ENCODE measurements at regions not wholly inside any gene's neighbourhood (a gene's known extent, or its start where the extent isn't known, plus 50 kb on each side); places are given as distances from the start of the nearest gene placed in this dataset.

DNA sequence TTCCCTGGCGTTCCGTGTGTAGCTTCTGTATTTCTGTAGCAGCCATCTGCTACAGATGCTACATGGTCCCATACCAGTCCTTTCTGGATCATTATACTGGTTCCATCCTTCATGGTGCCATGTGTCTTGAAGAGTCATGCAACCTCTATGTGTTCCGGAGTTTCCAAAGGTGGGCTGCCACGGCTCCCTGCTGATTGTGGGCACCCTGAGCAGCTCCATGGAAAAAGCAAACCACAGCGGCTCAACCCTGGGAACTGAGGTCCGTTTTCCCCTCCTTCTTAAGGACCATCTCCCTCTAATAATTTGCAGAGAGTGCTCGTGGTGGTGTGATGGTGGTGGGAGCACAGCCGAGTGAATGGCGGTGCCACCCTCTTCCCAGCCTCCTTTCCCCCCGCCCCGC lies 600.4 kb downstream of the CCDC171 start:
- TF ChIP-seq, protein P1, sequence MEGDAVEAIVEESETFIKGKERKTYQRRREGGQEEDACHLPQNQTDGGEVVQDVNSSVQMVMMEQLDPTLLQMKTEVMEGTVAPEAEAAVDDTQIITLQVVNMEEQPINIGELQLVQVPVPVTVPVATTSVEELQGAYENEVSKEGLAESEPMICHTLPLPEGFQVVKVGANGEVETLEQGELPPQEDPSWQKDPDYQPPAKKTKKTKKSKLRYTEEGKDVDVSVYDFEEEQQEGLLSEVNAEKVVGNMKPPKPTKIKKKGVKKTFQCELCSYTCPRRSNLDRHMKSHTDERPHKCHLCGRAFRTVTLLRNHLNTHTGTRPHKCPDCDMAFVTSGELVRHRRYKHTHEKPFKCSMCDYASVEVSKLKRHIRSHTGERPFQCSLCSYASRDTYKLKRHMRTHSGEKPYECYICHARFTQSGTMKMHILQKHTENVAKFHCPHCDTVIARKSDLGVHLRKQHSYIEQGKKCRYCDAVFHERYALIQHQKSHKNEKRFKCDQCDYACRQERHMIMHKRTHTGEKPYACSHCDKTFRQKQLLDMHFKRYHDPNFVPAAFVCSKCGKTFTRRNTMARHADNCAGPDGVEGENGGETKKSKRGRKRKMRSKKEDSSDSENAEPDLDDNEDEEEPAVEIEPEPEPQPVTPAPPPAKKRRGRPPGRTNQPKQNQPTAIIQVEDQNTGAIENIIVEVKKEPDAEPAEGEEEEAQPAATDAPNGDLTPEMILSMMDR (conservative IDR thresholded peaks at IDR 0.05; ENCODE audit: control insufficient read depth, insufficient read depth, low read depth, low read length) = no peak
- H3K4me3 ChIP-seq (ENCODE audit: control insufficient read depth, low read depth, low read length) = no peak overlapping the region
- no peak for DNase-seq (ENCODE audit: low read depth)

DNA sequence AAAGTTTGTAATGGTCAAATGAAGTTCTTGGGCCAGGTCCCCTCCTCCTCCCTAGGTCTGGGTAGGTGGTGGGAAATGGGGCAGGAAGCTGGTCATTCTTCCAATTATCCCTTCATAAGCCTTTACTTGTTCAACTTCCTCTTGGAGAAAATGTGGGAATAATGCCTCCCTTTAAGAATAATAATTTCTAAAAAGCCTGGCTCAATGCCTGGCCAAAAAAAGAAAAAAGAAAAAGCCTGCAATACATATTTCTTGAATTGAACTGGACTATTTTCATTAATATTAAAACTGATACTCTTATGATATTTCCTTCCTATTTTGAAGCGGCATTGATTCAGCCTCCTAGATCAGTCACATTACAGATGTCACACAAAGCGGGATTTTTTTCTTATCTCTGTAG lies 600.9 kb downstream of the CCDC171 start:
- TF ChIP-seq, protein P1 (conservative IDR thresholded peaks at IDR 0.05; ENCODE audit: control insufficient read depth, insufficient read depth, low read depth, low read length) = no peak
- no peak overlapping the region for H3K4me3 ChIP-seq (ENCODE audit: control insufficient read depth, low read depth, low read length)
- no peak for DNase-seq (ENCODE audit: low read depth)

DNA sequence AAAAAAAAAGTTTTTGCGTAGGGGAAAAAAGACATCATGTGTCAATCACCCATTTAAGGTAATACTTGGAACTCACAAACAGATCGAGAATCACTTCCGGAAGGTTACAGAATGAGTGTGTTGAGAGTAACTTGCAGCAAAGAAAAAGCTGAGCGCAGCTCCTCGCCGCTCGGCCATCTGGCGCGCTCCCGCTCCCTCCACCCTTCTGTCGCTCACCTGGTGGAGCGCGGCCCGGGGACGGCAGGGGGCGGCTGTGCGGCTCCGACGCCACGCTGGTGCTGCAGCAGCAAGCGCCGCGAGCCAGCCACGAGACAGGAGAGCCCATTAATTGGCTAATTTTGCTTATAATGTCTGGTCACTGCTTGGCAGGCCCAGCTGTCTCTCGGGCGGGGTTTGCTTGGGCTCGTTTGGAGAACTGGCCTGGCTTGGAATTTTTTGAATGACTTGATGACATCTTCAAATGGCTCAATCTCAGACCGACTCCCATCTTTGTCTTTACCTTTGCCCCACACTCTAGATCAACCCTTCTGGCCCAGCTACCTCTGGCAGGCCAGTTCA lies 601.8 kb downstream of the CCDC171 start:
- DNase-seq (ENCODE audit: low read depth) = peak; percentile 35
- TF ChIP-seq, protein P1 (conservative IDR thresholded peaks at IDR 0.05; ENCODE audit: control insufficient read depth, insufficient read depth, low read depth, low read length) = no peak
- peak overlapping the region; percentile 2 for H3K4me3 ChIP-seq (ENCODE audit: control insufficient read depth, low read depth, low read length)

DNA sequence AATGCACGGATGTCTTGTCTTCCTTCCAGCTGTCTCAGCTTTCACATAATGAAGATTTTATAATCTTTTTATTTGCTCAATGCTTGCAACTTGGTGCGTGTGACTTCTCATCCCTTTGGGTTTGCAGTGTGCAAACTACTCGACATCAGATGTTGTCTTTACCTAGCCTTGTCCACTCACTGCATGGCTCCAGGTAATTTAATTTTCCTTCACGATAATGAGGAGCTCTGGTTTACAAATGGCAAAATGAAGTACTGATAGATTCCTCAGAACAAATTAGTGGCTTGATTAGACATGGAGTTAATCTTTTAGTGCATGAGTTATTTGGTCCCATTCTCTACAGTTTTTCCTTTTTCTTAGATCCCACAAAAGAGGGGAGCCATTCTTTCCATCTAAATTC lies 603.0 kb downstream of the CCDC171 start:
- no peak overlapping the region for H3K4me3 ChIP-seq (ENCODE audit: control insufficient read depth, low read depth, low read length)

DNA sequence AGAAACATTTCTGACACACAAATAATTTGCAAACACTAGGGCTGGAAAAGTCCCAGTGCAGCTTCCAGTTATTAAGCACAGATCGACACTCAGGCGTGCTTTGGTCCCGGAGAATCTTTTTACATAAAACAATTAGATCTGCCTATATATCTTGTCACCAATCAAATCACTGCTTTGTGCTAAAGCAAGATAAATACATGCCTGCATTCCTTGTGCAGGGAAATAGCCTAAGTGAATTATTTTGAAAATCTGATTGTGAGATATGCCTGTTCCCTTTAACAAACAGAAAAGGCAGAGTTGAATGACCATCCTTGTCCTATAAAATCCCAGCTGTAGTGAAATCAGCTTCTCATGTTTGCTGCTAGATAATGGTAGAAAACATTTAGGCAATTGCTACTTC lies 604.4 kb downstream of the CCDC171 start:
- TF ChIP-seq, protein P1 (conservative IDR thresholded peaks at IDR 0.05; ENCODE audit: control insufficient read depth, insufficient read depth, low read depth, low read length) = no peak
- no peak for DNase-seq (ENCODE audit: low read depth)
- no peak overlapping the region for H3K4me3 ChIP-seq (ENCODE audit: control insufficient read depth, low read depth, low read length)

More for the DNA sequence above, 603.0 kb downstream of the CCDC171 start:
- TF ChIP-seq, protein P1 (conservative IDR thresholded peaks at IDR 0.05; ENCODE audit: control insufficient read depth, insufficient read depth, low read depth, low read length) = no peak
- no peak for DNase-seq (ENCODE audit: low read depth)

DNA sequence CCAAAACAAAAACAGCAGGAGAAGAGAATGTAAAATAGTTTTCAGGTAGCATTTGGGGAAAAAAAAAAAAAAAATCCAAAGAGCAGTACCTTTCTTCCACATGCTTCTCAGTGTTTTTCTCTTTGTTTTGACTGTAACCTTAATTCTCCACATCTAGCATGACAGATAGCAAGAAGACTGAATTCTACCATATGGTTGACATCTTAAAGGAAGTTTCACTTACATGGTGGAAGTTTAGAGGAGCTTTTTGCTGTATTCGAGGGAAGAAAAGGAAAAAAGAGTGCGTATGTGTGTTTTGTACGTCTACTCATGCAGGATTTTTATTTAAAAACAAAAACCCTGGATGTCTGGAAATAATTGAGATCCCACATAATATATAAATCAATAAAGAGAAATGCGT lies 604.8 kb downstream of the CCDC171 start:
- TF ChIP-seq, protein P1 (conservative IDR thresholded peaks at IDR 0.05; ENCODE audit: control insufficient read depth, insufficient read depth, low read depth, low read length) = no peak
- no peak for DNase-seq (ENCODE audit: low read depth)
- no peak overlapping the region for H3K4me3 ChIP-seq (ENCODE audit: control insufficient read depth, low read depth, low read length)

DNA sequence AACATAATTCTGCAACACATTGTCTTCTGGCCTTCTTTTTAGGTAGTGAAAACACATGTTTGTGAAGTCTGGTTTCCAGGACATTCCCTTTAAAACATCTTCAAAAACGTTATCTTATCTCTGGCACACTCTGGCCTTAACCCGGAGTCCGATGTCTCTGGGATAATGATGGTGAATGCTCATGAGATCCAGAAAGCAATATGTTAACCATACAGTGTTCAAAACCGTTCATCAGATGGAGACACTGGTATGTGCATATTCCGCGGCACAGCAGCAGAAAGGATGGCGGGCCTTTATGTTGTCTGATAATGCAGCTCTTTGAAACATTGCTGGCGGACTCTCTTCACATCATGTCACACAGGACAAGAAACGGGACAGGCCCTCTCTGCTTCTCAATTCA lies 605.2 kb downstream of the CCDC171 start:
- H3K4me3 ChIP-seq (ENCODE audit: control insufficient read depth, low read depth, low read length) = no peak overlapping the region
- TF ChIP-seq, protein P1 (conservative IDR thresholded peaks at IDR 0.05; ENCODE audit: control insufficient read depth, insufficient read depth, low read depth, low read length) = no peak
- DNase-seq (ENCODE audit: low read depth) = no peak
